Gastroesophageal sphincter (tissue), 4 donors: ENCODE measurements at regions not wholly inside any gene's neighbourhood (a gene's known extent, or its start where the extent isn't known, plus 50 kb on each side); places are given as distances from the start of the nearest gene placed in this dataset.

Source experiments
- ATAC-seq: fragments of 150-250 bp; one replicate; pipeline ENCODE4 v1.9.1; 2016; ENCODE audit warnings: mild to moderate bottlenecking, moderate library complexity
- H3K27ac ChIP-seq, 4 donors: fragments of 200-600 bp; sonication (generic) in 3 of 4; 1 replicate in 3 of 4; 2 replicates in 1 of 4; pipeline ENCODE4 v1.5.1; 2016 to 2019
- H3K27me3 ChIP-seq: fragments of 200-600 bp; sonication (generic); one replicate; pipeline ENCODE4 v1.5.1; 2019
- H3K36me3 ChIP-seq, 2 donors: fragments of 200-600 bp; sonication (generic); one replicate each; pipeline ENCODE4 v1.5.1; 2019; ENCODE audit warnings: control low read depth in 1 of 2
- H3K4me1 ChIP-seq, 3 donors: fragments of 200-600 bp; sonication (generic); 1 replicate in 2 of 3; 2 replicates in 1 of 3; pipeline ENCODE4 v1.5.1; 2016 to 2019; ENCODE audit warnings: control low read depth in 2 of 3
- H3K4me3 ChIP-seq, 2 donors: fragments of 200-600 bp; sonication (generic); one replicate each; pipeline ENCODE4 v1.5.1; 2019; ENCODE audit warnings: mild to moderate bottlenecking in 1 of 2, moderate library complexity in 1 of 2
- H3K9me3 ChIP-seq, 3 donors: fragments of 200-600 bp; sonication (generic); one replicate each; pipeline ENCODE4 v1.5.1; 2017 to 2019; ENCODE audit warnings: control low read depth in 2 of 3
- CTCF ChIP-seq, 4 experiments: fragments of 200-600 bp in 2 of 4; fragments of 450-650 bp in 2 of 4; sonication (generic) in 1 of 4; IDR thresholded peaks; one replicate each; pipeline ENCODE4 v1.5.1; 2017 to 2019; ENCODE audit warnings: antibody characterized with exemption in 4 of 4, mild to moderate bottlenecking in 2 of 4, moderate library complexity in 2 of 4
- EP300 ChIP-seq: sonication (generic); formaldehyde crosslinking; IDR thresholded peaks from one replicate; pipeline ENCODE4 v1.6.1; 2017; ENCODE audit warnings: antibody characterized with exemption, mild to moderate bottlenecking
- POLR2A ChIP-seq, 2 donors: fragments of 450-650 bp; IDR thresholded peaks; one replicate each; pipeline ENCODE4 v1.6.1; 2017; ENCODE audit warnings: antibody characterized with exemption in 2 of 2, mild to moderate bottlenecking in 2 of 2, moderate library complexity in 1 of 2
- POLR2AphosphoS5 ChIP-seq: sonication (generic); formaldehyde crosslinking; IDR thresholded peaks from one replicate; pipeline ENCODE4 v1.6.1; 2017; ENCODE audit warnings: antibody characterized with exemption
- WGBS, 2 donors: methylation state at CpG; one replicate each; pipeline ENCODE4 v1.1.5; 2018; ENCODE audit warnings: low coverage in 1 of 2; 5-methylcytosine and 5-hydroxymethylcytosine counted together

- Histone ChIP-seq H3K4me3 (no peak overlapping the region), H3K27me3 (no peaks in the 10 kb centered on the region), H3K9me3 (no peaks in the 10 kb centered on the region), H3K4me1 (no peaks in the 10 kb centered on the region), H3K27ac (no peak overlapping the region), H3K36me3 (no peaks in the 10 kb centered on the region)
- 80 to 94% methylated on average over 9 to 14 of the region's 26 CpGs for WGBS, 2 donors
- TF ChIP-seq CTCF (IDR thresholded peaks at IDR 0.05) = no peak
- ATAC-seq = no peak
Observed at GRCh38 chr2:2566396-2567323, 235.6 kb upstream of the MYT1L start.

- Histone ChIP-seq H3K4me3 (no peak overlapping the region), H3K9me3 (no peaks in the 10 kb centered on the region), H3K27me3 (no peaks in the 10 kb centered on the region), H3K27ac (no peak overlapping the region), H3K4me1 (no peaks in the 10 kb centered on the region), H3K36me3 (no peaks in the 10 kb centered on the region)
- no peak for ATAC-seq
- 91% methylated on average over 11 of the region's 16 CpGs; no CpG with 5 or more reads in 1 of the 2 donors for WGBS, 2 donors
- TF ChIP-seq POLR2A (IDR thresholded peaks at IDR 0.05) = no peak
- TF ChIP-seq EP300 = no peak
- no peak for TF ChIP-seq CTCF (IDR thresholded peaks at IDR 0.05)
- TF ChIP-seq POLR2AphosphoS5 = no peak
Observed at GRCh38 chr2:2565671-2566070, 234.6 kb upstream of the MYT1L start.

GRCh38 chr2:2564300-2565078, 233.4 kb upstream of the MYT1L start:
- TF ChIP-seq CTCF (IDR thresholded peaks at IDR 0.05) (no peak), POLR2A (IDR thresholded peaks at IDR 0.05) (no peak), POLR2AphosphoS5 (no peak), EP300 (no peak)

GRCh38 chr2:2563309-2563860, 232.3 kb upstream of the MYT1L start:
- no peaks in the 10 kb centered on the region for H3K36me3 ChIP-seq
- H3K27me3 ChIP-seq = no peaks in the 10 kb centered on the region
- TF ChIP-seq CTCF (IDR thresholded peaks at IDR 0.05) = no peak
- no peak for TF ChIP-seq EP300
- no peak for TF ChIP-seq POLR2AphosphoS5
- TF ChIP-seq POLR2A (IDR thresholded peaks at IDR 0.05) = no peak
- ATAC-seq = no peak
- 71 to 84% methylated on average over 4 to 5 of the region's 8 CpGs for WGBS, 2 donors
- H3K27ac ChIP-seq = no peak overlapping the region
- H3K9me3 ChIP-seq = no peaks in the 10 kb centered on the region
- H3K4me1 ChIP-seq = no peaks in the 10 kb centered on the region
- H3K4me3 ChIP-seq = no peak overlapping the region

More at GRCh38 chr2:2564300-2565078, 233.4 kb upstream of the MYT1L start:
- 53% methylated on average over 8 of the region's 24 CpGs; no CpG with 5 or more reads in 1 of the 2 donors for WGBS, 2 donors
- Histone ChIP-seq H3K4me3 (no peak overlapping the region), H3K27me3 (no peaks in the 10 kb centered on the region), H3K36me3 (no peaks in the 10 kb centered on the region), H3K27ac (no peak overlapping the region), H3K4me1 (no peaks in the 10 kb centered on the region), H3K9me3 (no peaks in the 10 kb centered on the region)
- ATAC-seq = no peak
